Osteoblast (primary cell): ENCODE measurements at regions not wholly inside any gene's neighbourhood (a gene's known extent, or its start where the extent isn't known, plus 50 kb on each side); places are given as distances from the start of the nearest gene placed in this dataset.

ENCODE experiments used
- DNase-seq: peaks from one replicate; pipeline ENCODE4 v3.0.0; 2011; ENCODE audit warnings: low spot score, mixed read lengths; ENCODE audit not compliant: insufficient read length; ENCODE audit errors: missing footprints
- H2AFZ ChIP-seq: 2 replicates; pipeline ENCODE4 v1.6.0; 2011; ENCODE audit warnings: mild to moderate bottlenecking, low read length
- H3K27ac ChIP-seq: 2 replicates; pipeline ENCODE4 v1.5.1; 2011; ENCODE audit warnings: mild to moderate bottlenecking, low read depth, low read length, moderate library complexity
- H3K27me3 ChIP-seq: 2 replicates; pipeline ENCODE4 v1.6.0; 2012; ENCODE audit warnings: mild to moderate bottlenecking, control low read depth, inconsistent platforms, low read length, moderate library complexity; ENCODE audit not compliant: insufficient read depth
- H3K36me3 ChIP-seq: 2 replicates; pipeline ENCODE4 v1.5.1; 2011; ENCODE audit warnings: mild to moderate bottlenecking, low read length, control low read depth, moderate library complexity; ENCODE audit not compliant: insufficient read depth
- H3K4me1 ChIP-seq: 2 replicates; pipeline ENCODE4 v1.5.1; 2011; ENCODE audit warnings: mild to moderate bottlenecking, low read length, control low read depth, moderate library complexity; ENCODE audit not compliant: insufficient read depth
- H3K4me2 ChIP-seq: 2 replicates; pipeline ENCODE4 v1.6.0; 2011; ENCODE audit warnings: mild to moderate bottlenecking, low read length; ENCODE audit not compliant: insufficient read depth
- H3K4me3 ChIP-seq: fragments of 200-600 bp; sonication (generic); 3 replicates; pipeline ENCODE4 v1.5.1; 2012; ENCODE audit warnings: mild to moderate bottlenecking, low read length, inconsistent platforms; ENCODE audit not compliant: insufficient read depth
- H3K79me2 ChIP-seq: 2 replicates; pipeline ENCODE4 v1.6.0; 2012; ENCODE audit warnings: mild to moderate bottlenecking, low read length, control low read depth, inconsistent platforms; ENCODE audit not compliant: insufficient read depth
- H3K9me3 ChIP-seq: 2 replicates; pipeline ENCODE4 v1.5.1; 2011; ENCODE audit warnings: low read depth, low read length, control low read depth
- H4K20me1 ChIP-seq: 2 replicates; pipeline ENCODE4 v1.6.0; 2012; ENCODE audit warnings: mild to moderate bottlenecking, low read length, control low read depth; ENCODE audit not compliant: insufficient read depth
- TF ChIP-seq, protein P1 (sequence below): IDR thresholded peaks from 2 replicates; pipeline ENCODE4 v1.5.1; 2011; ENCODE audit warnings: mild to moderate bottlenecking, low read depth, low read length, moderate library complexity; ENCODE audit errors: extremely low read depth

GRCh38 chr10:83310688-83311087 is 828.6 kb upstream of the GHITM start:
- no peaks in the 10 kb centered on the region for H3K9me3 ChIP-seq
- TF ChIP-seq, protein P1, sequence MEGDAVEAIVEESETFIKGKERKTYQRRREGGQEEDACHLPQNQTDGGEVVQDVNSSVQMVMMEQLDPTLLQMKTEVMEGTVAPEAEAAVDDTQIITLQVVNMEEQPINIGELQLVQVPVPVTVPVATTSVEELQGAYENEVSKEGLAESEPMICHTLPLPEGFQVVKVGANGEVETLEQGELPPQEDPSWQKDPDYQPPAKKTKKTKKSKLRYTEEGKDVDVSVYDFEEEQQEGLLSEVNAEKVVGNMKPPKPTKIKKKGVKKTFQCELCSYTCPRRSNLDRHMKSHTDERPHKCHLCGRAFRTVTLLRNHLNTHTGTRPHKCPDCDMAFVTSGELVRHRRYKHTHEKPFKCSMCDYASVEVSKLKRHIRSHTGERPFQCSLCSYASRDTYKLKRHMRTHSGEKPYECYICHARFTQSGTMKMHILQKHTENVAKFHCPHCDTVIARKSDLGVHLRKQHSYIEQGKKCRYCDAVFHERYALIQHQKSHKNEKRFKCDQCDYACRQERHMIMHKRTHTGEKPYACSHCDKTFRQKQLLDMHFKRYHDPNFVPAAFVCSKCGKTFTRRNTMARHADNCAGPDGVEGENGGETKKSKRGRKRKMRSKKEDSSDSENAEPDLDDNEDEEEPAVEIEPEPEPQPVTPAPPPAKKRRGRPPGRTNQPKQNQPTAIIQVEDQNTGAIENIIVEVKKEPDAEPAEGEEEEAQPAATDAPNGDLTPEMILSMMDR = no peak
- H2AFZ ChIP-seq = no peak overlapping the region
- H3K4me2 ChIP-seq = no peak overlapping the region
- no peaks in the 10 kb centered on the region for H3K79me2 ChIP-seq
- H3K4me1 ChIP-seq = no peaks in the 10 kb centered on the region
- no peak for DNase-seq
- H3K27me3 ChIP-seq = no peaks in the 10 kb centered on the region
- no peaks in the 10 kb centered on the region for H3K36me3 ChIP-seq
- no peak overlapping the region for H3K4me3 ChIP-seq
- H4K20me1 ChIP-seq = no peaks in the 10 kb centered on the region
- H3K27ac ChIP-seq = no peak overlapping the region

DNA sequence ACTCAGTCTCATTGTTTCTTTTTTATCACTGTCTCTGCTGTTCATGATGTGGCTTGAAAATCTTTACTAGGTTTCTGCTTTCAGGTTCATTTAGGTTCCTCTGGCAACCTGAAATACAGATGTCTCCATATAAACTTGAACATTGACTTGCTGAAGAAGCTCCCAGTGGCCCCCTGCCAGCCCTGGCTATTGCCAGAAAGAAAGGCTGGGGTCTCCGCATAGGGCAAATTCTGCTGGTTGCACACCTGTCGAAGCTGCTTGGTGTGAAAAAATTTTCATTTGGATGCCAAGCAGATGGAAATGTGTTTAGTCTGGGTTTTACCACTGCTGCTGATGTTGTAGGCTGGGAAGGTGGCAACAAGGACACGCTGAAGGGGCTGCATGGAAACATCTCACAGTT is 826.7 kb upstream of the GHITM start:
- Histone ChIP-seq H3K27ac (no peak overlapping the region), H3K4me1 (no peaks in the 10 kb centered on the region), H3K27me3 (no peaks in the 10 kb centered on the region), H3K4me3 (no peak overlapping the region), H3K36me3 (no peaks in the 10 kb centered on the region), H3K79me2 (no peaks in the 10 kb centered on the region), H3K9me3 (no peaks in the 10 kb centered on the region), H3K4me2 (no peak overlapping the region), H4K20me1 (no peaks in the 10 kb centered on the region), H2AFZ (no peak overlapping the region)
- TF ChIP-seq, protein P1 = no peak
- DNase-seq = no peak

DNA sequence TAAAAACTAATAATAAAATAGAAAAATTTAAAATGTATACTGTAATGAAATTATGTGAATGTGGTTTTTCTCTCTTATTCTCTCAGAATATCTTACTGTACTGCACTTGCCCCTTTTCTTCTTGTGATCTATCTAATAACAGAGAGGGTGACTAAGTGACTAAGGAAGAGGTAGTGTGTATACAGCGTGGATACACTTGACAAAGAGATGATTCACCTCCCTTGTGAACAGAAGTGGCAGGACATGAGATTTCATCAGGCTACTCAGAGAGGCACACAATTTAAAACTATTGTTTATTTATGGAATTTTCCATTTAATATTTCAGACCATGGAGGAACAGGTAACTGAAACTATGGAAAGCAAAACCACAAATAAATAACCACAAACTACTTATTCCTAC is 806.6 kb upstream of the GHITM start:
- no peaks in the 10 kb centered on the region for H3K36me3 ChIP-seq
- no peaks in the 10 kb centered on the region for H3K27me3 ChIP-seq
- TF ChIP-seq, protein P1 = no peak
- peaks cover 3% of the 10 kb centered on the region for H3K9me3 ChIP-seq
- no peak for DNase-seq
- H3K4me1 ChIP-seq = no peaks in the 10 kb centered on the region
- no peaks in the 10 kb centered on the region for H4K20me1 ChIP-seq
- H3K79me2 ChIP-seq = no peaks in the 10 kb centered on the region
- H3K4me2 ChIP-seq = no peak overlapping the region
- H3K4me3 ChIP-seq = no peak overlapping the region
- H3K27ac ChIP-seq = no peak overlapping the region
- no peak overlapping the region for H2AFZ ChIP-seq

DNA sequence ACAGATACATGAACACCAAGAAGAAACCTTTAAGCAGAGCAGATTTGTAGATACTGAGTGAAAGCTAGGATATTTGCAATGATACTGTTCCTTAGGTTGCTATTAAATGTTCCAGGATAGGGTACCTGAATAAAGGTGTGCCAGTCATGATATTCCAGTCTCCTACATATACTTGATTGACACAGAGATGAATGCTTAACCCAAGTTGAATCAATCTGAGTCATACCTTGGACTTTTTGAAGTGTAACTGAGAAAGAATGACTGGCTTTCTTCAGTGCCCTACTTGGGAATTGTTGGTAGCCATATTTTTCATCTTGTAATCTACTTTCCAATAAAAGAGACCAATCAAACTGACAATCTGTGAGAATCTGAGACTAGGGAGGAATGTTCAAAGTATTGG is 805.7 kb upstream of the GHITM start:
- peaks cover 3% of the 10 kb centered on the region for H3K9me3 ChIP-seq
- no peak for DNase-seq
- H4K20me1 ChIP-seq = no peaks in the 10 kb centered on the region
- no peak overlapping the region for H3K4me3 ChIP-seq
- no peaks in the 10 kb centered on the region for H3K27me3 ChIP-seq
- H3K27ac ChIP-seq = no peak overlapping the region
- H3K36me3 ChIP-seq = no peaks in the 10 kb centered on the region
- H3K79me2 ChIP-seq = no peaks in the 10 kb centered on the region
- H3K4me2 ChIP-seq = no peak overlapping the region
- H3K4me1 ChIP-seq = no peaks in the 10 kb centered on the region
- TF ChIP-seq, protein P1 = no peak
- H2AFZ ChIP-seq = no peak overlapping the region
